Dendritic cell treated with granulocyte-macrophage colony-stimulating factor and Interleukin-4, amounts not matched to agents 40 ng/mL and 50 ng/mL, for 4 days (primary cell): ENCODE measurements at regions not wholly inside any gene's neighbourhood (a gene's known extent, or its start where the extent isn't known, plus 50 kb on each side); places are given as distances from the start of the nearest gene placed in this dataset.

Source experiments
- H3K27ac Mint-ChIP-seq: one replicate; pipeline ENCODE4 v1.8.0; 2022; ENCODE audit warnings: mild to moderate bottlenecking, mixed read lengths
- H3K27me3 Mint-ChIP-seq: one replicate; pipeline ENCODE4 v1.8.0; 2022; ENCODE audit warnings: mild to moderate bottlenecking, mixed read lengths
- H3K36me3 Mint-ChIP-seq: one replicate; pipeline ENCODE4 v1.8.0; 2022; ENCODE audit warnings: low read depth, mixed read lengths
- H3K4me1 Mint-ChIP-seq: one replicate; pipeline ENCODE4 v1.8.0; 2022; ENCODE audit warnings: low read depth, mixed read lengths
- H3K4me3 Mint-ChIP-seq: one replicate; pipeline ENCODE4 v1.8.0; 2022; ENCODE audit warnings: mild to moderate bottlenecking, moderate library complexity, mixed read lengths
- H3K9me3 Mint-ChIP-seq: one replicate; pipeline ENCODE4 v1.8.0; 2022; ENCODE audit warnings: mixed read lengths
- intact Hi-C: fragments of 100-400 bp; cut with micrococcal nuclease; formaldehyde crosslinking; loops from one replicate; pipeline ENCODE4 v1.15.0; 2022

DNA sequence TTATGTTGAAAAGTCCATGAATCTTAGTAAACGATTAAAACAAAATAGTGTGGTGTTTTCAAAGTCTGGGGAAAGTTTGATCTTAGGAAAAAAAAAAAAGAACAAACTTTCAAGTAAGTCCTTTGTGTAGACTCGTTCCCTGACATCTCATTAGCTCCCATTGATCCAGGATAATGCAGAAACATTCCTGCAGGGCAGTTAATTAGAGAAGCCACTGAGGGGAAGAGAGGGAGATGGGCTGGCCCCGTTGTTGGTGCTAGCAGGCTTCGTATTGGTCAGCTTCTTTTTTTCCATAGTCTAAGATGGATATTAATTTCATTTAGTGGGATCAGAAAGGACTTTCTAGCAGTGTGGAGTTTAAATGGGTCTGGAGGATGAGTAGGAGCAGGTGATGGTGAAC lies 340.2 kb downstream of the DRD1 start:
- no peaks in the 10 kb centered on the region for H3K4me1 Mint-ChIP-seq
- no peak overlapping the region for H3K27ac Mint-ChIP-seq
- intact Hi-C loops = no loop called here
- H3K36me3 Mint-ChIP-seq = no peaks in the 10 kb centered on the region
- peaks cover 9% of the 10 kb centered on the region for H3K9me3 Mint-ChIP-seq
- no peak overlapping the region for H3K4me3 Mint-ChIP-seq
- H3K27me3 Mint-ChIP-seq = peaks cover 3% of the 10 kb centered on the region

DNA sequence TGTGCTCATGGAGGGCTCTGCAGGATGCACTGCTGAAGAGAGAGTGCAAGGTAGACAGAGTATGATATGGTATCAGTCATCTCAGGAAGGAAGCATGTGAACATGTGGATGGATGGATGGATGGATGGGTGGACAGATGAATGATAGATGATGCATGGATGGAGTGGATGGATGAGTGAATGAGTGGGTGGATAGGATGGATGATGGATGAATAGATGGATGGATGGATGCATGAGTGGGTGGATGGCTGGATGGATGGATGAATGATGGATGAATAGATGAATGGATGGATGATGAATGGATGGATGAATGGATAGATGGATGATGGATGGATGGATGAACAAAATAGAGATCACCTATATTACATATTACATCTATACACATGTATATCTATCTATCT lies 341.3 kb downstream of the DRD1 start:
- no peak overlapping the region for H3K27ac Mint-ChIP-seq
- no peak overlapping the region for H3K4me3 Mint-ChIP-seq
- no peaks in the 10 kb centered on the region for H3K27me3 Mint-ChIP-seq
- H3K36me3 Mint-ChIP-seq = no peaks in the 10 kb centered on the region
- intact Hi-C loops = no loop called here
- no peaks in the 10 kb centered on the region for H3K9me3 Mint-ChIP-seq
- H3K4me1 Mint-ChIP-seq = no peaks in the 10 kb centered on the region

DNA sequence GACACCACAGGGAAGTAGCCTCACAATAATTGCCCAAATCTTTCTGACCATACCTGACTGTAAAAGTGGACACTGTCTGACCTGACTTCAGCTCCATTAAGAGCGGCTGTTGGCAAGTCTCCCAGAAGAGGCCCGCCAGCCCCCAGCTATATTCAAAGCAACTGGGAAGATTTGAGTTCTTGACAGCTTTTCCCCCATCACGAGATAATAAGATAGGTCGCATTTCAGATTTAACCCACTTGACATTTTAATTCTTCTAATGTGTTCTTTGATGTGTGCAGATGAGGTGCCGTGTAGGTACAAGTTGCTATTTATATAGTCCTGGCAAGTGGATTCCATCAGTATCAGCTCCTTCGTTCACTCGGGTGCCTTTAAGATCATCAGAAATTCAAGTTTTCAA lies 345.7 kb downstream of the DRD1 start:
- intact Hi-C loops = no loop called here
- H3K27ac Mint-ChIP-seq = no peak overlapping the region
- H3K9me3 Mint-ChIP-seq = no peaks in the 10 kb centered on the region
- H3K27me3 Mint-ChIP-seq = no peaks in the 10 kb centered on the region
- H3K4me1 Mint-ChIP-seq = no peaks in the 10 kb centered on the region
- H3K36me3 Mint-ChIP-seq = no peaks in the 10 kb centered on the region
- no peak overlapping the region for H3K4me3 Mint-ChIP-seq

DNA sequence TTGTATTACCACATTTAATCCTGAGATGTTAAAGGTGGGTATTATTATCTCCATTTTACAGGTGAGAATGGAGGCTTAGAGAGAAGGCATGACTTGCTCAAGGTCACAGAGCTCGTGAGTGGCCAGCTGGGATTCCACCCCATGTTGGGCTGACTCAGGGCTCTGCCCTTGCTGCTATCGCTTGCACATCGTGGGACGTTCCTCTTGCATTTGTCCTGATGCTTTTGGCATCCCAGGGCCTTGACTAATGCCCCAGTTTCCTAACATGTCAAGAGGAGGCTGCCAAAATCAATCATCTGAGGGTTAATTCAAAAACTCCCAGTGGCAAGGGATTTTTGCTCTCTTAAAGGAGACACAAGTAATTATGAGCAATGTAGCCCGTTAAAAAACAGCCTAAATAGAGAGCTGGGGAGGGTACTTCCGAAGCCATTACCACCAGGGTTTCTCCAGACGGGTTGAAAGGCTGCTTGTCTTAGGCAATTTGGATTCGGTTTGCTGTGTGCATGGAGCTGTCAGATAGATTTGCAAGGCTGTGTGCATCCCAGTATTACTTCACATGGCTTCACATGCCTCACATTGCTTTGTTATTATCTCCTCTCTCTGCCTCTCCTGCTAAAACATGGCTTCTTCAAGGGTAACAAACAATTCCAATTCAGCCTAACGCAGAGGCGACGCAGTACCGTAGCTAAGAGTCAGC lies 347.4 kb downstream of the DRD1 start:
- no peaks in the 10 kb centered on the region for H3K27me3 Mint-ChIP-seq
- no peak overlapping the region for H3K27ac Mint-ChIP-seq
- no peak overlapping the region for H3K4me3 Mint-ChIP-seq
- H3K9me3 Mint-ChIP-seq = no peaks in the 10 kb centered on the region
- intact Hi-C loops = no loop called here
- H3K36me3 Mint-ChIP-seq = no peaks in the 10 kb centered on the region
- no peaks in the 10 kb centered on the region for H3K4me1 Mint-ChIP-seq

DNA sequence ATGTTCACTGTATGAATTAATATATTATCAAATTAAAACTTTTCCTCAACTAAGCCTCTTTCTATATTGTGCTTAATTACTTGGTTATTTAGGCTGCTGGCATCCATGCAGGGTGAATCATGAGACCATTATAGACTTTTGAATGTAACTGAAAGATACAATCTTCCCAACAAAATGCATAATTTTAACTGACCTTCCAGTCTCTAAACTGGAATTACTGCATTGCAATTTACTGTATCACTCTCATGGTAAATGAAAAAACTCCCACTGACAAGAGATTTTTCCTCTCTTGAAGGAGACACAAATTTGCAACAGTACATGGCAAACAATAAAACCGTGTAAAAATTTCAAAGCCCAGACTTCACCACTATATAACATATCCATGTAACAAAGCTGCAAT lies 349.5 kb downstream of the DRD1 start:
- intact Hi-C loops = no loop called here
- H3K27ac Mint-ChIP-seq = no peak overlapping the region
- no peaks in the 10 kb centered on the region for H3K9me3 Mint-ChIP-seq
- no peaks in the 10 kb centered on the region for H3K36me3 Mint-ChIP-seq
- H3K4me1 Mint-ChIP-seq = no peaks in the 10 kb centered on the region
- H3K4me3 Mint-ChIP-seq = no peak overlapping the region
- H3K27me3 Mint-ChIP-seq = no peaks in the 10 kb centered on the region

DNA sequence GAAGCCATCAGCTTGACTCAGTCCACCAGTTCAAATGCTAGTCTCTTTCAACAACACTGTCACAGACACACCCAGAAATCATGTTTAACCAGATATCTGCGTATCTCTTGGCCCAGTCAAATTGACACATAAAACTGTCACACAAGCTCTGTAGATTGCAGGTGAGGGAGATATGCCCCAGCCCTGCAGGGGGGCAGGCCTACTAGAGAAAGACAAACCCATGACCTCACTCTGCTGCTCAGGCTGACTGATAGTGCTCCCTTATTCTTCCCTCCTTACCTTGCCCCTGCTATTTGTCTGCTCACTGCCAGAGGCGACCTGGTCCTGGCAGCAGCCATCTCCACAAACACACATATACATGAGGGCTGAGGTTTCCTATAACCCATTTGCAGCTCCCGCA lies 351.3 kb downstream of the DRD1 start:
- Mint-ChIP-seq H3K27me3 (no peaks in the 10 kb centered on the region), H3K9me3 (no peaks in the 10 kb centered on the region), H3K4me3 (no peak overlapping the region), H3K36me3 (no peaks in the 10 kb centered on the region), H3K4me1 (no peaks in the 10 kb centered on the region), H3K27ac (no peak overlapping the region)
- intact Hi-C loops = no loop called here

DNA sequence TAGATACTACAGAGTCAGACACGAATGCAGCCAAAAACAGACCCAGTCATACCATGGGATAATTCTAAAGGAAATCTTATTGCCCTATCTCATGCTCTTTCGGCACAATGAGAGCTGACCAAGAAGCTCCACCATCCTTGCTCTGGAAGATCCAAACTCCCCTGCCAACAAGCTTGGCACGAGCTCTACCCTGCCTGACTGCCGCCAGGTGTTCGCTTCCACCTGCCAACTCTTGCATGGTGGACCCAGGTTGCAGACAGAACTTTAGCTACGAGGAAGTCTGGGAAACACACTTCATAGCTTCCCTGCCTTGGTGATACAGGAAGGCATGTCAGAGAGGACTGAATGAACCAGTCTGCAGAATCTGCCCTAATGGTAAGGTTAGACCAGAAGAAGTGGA lies 355.0 kb downstream of the DRD1 start:
- Mint-ChIP-seq H3K4me3 (no peak overlapping the region), H3K36me3 (no peaks in the 10 kb centered on the region), H3K9me3 (no peaks in the 10 kb centered on the region), H3K27me3 (no peaks in the 10 kb centered on the region), H3K27ac (no peak overlapping the region), H3K4me1 (no peaks in the 10 kb centered on the region)
- intact Hi-C loops = no loop called here

DNA sequence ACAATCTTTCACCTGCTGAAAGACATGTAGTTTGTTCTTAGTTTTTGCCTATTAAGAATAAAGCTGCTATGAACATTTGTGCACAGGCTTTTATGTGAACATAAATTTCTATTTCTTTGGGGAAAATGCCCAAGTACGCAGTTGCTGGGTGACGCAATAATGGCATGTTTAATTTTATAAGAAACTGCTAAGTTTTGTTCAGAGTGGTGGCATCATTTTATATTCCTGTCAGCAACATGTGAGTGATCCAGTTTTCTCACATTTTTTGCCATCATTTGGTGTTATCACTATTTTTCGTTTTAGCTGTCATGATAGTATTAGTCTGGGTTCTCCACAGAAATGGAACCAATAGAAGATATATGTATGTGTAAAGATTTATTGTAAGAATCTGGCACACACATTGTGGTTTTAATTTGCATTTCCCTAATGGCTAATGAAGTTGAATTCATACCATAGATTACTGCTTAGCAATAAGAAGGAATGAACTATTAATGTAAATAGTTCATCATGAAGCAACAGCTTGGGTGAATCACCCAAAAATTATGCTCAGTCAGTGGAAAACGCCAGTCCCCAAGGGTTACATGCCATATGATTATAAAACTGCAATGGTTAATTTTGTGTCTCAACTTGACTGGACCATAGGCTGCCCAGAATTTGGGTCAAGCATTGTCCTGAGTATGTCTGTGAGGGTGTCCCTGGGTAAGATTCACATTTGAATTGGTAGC lies 358.6 kb downstream of the MSX2 start:
- Mint-ChIP-seq H3K4me3 (no peak overlapping the region), H3K9me3 (no peaks in the 10 kb centered on the region), H3K36me3 (no peaks in the 10 kb centered on the region), H3K4me1 (no peaks in the 10 kb centered on the region), H3K27me3 (no peaks in the 10 kb centered on the region), H3K27ac (no peak overlapping the region)
- intact Hi-C loops = no loop called here

DNA sequence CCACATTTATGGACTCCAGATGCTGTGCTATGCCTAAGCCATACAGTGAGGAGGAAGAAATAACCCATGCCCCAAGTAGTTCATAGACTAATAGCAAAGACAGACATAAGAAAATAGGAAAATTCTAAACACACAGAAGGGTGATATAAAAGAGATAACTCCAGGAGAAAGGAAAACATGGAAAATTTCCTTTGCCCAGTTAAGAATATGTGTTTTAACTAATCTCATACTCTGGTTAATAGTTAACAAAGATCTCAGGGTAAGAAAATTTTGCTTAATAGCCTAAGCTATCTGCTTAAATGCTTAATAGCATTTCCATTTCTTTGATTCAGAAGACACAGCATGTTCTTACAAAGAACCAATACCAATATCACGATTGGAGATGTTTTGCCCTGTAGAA lies 358.0 kb downstream of the MSX2 start:
- Mint-ChIP-seq H3K4me1 (no peaks in the 10 kb centered on the region), H3K27ac (no peak overlapping the region), H3K4me3 (no peak overlapping the region), H3K9me3 (no peaks in the 10 kb centered on the region), H3K27me3 (no peaks in the 10 kb centered on the region), H3K36me3 (no peaks in the 10 kb centered on the region)
- intact Hi-C loops = no loop called here

DNA sequence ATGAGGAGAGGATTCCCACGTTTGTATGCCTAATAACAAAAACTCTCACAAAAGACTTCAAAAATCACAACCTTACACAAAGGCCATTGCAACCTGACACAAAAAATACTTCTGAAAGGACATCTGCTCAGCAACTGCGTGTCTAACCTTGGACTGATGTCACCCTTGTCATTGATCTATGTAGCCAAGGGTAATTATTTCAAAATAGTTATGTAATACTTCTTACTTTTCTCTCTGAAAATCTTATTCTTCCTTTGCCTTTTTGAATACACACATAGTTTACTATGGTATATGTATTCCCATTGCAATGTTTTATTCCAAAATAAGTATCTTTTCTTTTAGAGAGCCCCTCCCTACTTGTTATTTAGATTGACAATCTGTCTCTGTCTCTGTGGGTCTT lies 355.3 kb downstream of the MSX2 start:
- Mint-ChIP-seq H3K27ac (no peak overlapping the region), H3K9me3 (peaks cover 7% of the 10 kb centered on the region), H3K4me1 (no peaks in the 10 kb centered on the region), H3K4me3 (no peak overlapping the region), H3K27me3 (no peaks in the 10 kb centered on the region), H3K36me3 (no peaks in the 10 kb centered on the region)
- intact Hi-C loops = no loop called here

DNA sequence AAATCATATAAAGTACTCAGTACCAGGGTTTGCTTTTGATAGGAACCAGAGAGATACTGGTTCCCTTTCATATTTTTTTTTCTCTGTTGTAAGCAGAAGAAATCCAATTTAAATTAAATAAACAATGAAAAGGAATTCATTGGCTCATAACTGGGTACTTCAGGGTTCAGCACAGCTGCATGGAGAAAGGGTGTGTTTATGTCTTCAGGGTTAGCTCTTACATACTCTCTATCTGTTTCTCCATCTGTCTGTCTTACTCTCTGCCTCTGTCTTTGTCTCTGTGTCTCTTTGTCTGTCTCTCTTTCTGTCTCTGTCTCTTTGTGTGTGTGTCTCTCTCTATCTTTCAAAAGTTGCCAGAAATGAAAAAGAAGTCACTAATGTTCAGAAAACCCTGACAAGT lies 345.9 kb downstream of the MSX2 start:
- H3K9me3 Mint-ChIP-seq = peaks cover 8% of the 10 kb centered on the region
- no peak overlapping the region for H3K27ac Mint-ChIP-seq

DNA sequence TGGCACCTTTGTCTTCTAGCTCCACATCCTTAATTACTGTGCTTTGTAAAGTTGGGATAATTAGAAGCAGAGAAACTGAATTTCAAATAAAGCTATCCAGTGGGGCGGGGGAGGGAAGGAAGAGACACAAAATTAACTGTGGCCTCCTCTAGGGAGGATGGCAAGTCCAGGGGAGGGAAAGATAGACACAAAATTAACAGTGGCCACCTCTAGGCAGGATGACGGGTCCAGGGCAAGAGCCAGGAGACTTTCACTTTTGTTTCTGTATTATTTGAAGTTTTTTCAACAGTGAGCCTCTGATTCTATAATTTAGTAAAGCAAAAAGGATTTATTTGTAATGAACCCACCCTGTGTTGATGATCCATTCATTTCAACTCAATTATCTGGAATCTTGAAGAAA lies 335.9 kb downstream of the MSX2 start:
- intact Hi-C loops = no loop called here
- no peaks in the 10 kb centered on the region for H3K9me3 Mint-ChIP-seq
- no peaks in the 10 kb centered on the region for H3K4me1 Mint-ChIP-seq
- no peak overlapping the region for H3K4me3 Mint-ChIP-seq
- peaks cover 18% of the 10 kb centered on the region for H3K27me3 Mint-ChIP-seq
- no peaks in the 10 kb centered on the region for H3K36me3 Mint-ChIP-seq
- H3K27ac Mint-ChIP-seq = no peak overlapping the region

More for the DNA sequence above, 345.9 kb downstream of the MSX2 start:
- H3K27me3 Mint-ChIP-seq = no peaks in the 10 kb centered on the region
- H3K36me3 Mint-ChIP-seq = no peaks in the 10 kb centered on the region
- intact Hi-C loops = no loop called here
- H3K4me1 Mint-ChIP-seq = no peaks in the 10 kb centered on the region
- no peak overlapping the region for H3K4me3 Mint-ChIP-seq

DNA sequence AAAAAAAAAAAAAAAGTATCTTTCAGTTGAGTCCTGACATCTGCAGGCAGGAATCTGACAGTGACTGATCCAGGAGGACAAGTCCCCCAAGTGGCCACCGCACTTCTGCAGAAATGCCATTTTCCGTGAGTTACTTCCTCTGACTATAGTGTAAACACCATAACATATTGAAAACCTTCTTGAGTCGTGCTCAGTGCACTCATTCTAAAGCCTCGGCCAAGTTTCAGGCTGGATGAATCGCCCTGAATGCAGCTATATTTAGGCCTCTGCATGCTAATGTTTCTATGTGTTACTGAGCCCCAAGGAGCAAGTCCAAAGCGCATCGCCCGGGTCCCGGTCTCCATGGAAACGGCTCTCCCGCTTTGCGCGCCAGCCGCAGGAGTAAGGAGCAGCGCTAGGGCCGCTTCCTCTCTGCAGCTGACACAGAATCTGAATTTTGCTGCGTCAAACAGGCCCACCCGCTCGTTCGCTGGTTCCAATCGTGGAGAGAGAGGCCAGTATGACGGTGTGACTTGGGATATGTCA lies 335.4 kb downstream of the MSX2 start:
- no peak overlapping the region for H3K4me3 Mint-ChIP-seq
- no peaks in the 10 kb centered on the region for H3K4me1 Mint-ChIP-seq
- H3K9me3 Mint-ChIP-seq = no peaks in the 10 kb centered on the region
- H3K27me3 Mint-ChIP-seq = peaks cover 18% of the 10 kb centered on the region
- H3K36me3 Mint-ChIP-seq = no peaks in the 10 kb centered on the region
- intact Hi-C loops = no loop called here
- no peak overlapping the region for H3K27ac Mint-ChIP-seq

DNA sequence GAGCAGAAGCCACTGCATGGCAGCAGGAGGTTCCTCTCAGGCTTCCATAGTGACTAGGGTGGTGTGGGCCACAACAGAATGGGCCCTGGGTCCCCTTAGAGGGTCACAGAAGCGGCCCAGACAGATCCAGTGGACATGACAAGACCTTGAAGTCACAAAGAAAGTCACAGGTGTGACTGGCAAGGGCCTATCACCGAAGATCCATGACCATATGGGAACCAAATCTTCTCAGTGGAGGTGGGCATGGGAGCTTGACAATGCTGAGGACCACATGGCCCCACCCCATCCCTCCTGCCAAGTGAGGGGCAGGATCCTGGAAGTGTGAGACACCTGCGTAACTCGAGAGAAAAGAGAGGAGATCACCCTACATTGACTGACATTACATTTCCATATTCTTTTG lies 332.4 kb downstream of the MSX2 start:
- Mint-ChIP-seq H3K27me3 (peaks cover 18% of the 10 kb centered on the region), H3K9me3 (no peaks in the 10 kb centered on the region), H3K4me3 (no peak overlapping the region), H3K27ac (no peak overlapping the region), H3K36me3 (no peaks in the 10 kb centered on the region), H3K4me1 (no peaks in the 10 kb centered on the region)
- intact Hi-C loops = no loop called here

DNA sequence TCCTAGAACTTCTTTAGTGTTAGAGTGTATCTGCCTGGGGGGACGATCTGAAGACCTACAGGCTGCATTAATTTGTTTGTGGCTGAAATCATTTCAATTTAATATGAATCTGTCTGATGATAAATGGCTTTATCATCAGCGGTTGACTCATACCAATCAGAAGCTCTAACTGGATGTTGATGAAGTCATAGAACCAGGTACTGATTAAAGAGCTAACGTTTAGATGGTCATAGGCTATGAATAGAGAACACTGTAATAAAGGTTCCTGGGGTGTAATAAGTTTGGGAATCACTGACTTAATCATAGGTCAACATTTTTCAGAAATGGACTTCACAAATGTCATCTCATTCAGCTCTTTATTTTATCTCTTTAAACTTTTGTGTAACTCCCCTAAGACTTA lies 329.9 kb downstream of the MSX2 start:
- Mint-ChIP-seq H3K27ac (no peak overlapping the region), H3K4me1 (no peaks in the 10 kb centered on the region), H3K9me3 (no peaks in the 10 kb centered on the region), H3K27me3 (peaks cover 4% of the 10 kb centered on the region), H3K36me3 (no peaks in the 10 kb centered on the region), H3K4me3 (no peak overlapping the region)
- intact Hi-C loops = no loop called here
